Dedifferentiated amniotic fluid mesenchymal stem cell (primary cell): ENCODE measurements at regions not wholly inside any gene's neighbourhood (a gene's known extent, or its start where the extent isn't known, plus 50 kb on each side); places are given as distances from the start of the nearest gene placed in this dataset.
A peak's percentile ranks its signal among the peaks of the same experiment; 100 is the strongest.
"Not testable (repeated sequence)": the region's sequence is repeated elsewhere in the genome, so short reads cannot be mapped to it uniquely, and the experiment has no call there.

Source experiments
- DNase-seq: peaks from one replicate; pipeline ENCODE4 v3.0.0-alpha.2; 2016; ENCODE audit errors: extremely low spot score

DNA sequence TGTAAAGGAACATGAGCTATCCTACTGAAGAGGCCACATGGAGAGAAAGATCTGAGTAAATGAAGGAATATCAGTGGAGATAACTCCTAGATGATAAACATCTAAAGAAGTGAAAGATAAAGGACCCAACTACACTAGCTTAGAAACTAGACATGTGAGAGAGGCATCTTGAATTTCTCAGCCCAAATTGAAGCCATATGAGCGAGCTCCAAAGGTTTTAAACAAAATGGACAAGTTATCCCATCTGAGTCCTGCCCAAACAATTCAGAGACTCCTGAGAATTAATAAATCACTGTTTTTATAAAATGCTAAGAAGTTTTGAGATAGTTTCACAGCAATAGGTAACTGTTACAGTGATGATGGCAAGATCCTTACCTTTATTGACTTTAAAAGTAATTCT, 438.9 kb downstream of the NAV3 start:
- DNase-seq, result no peak

DNA sequence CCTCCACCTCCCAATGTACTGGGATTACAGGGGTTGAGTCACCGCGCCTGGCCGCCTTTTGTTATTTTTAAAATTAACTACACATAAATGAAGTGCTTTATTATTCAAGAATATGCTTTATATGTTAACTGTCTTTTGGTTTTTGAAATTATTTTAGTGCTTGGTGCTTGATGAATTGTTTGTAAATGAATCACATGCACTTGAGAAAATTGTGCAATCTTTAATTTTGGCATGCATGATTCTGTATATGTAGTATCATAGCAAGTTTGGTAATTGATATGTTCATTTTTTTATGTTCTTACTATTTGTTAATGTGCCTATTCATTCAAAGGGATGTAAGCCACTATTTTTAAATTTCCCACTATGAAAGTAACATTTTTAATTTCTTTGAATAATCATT, 440.9 kb downstream of the NAV3 start:
- DNase-seq, result no peak

DNA sequence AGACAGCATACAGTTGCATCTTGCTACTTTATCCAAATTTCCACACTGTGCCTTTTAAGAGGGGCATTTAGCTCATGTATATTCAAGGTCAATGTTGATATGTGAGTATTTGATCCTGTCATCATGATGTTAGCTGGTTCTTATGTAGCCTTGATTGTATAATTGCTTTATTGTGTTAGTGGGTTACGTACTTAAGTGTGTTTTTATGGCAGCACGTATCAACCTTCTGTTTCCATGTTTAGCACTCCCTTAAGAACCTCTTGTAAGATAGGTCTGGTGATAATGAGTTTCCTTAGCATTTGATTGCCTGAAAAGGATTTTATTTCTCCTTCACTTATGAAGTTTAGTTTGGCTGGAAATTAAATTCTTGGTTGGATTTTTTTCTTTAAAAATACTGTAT, 445.2 kb downstream of the NAV3 start:
- no peak for DNase-seq

DNA sequence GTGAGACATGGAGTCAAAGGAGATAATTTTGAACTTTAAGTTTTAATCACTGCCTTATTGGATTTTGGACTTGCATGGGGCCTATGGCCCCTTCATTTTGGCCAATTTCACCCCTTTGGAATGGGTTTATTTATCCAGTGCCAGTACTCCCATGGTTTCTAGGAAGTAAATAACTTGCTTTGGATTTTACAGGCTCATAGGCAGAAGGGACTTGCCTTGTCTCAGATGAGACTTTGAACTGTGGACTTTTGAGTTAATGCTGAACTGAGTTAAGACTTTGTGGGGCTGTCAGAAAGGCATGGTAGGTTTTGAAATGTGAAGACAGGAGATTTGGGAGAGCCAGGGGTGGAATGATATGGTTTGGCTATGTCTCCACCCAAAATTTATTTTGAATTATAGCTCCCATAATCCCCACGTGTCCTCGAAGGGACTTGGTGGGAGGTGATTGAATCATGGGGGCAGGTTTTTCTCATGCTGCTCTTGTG, 448.1 kb downstream of the NAV3 start:
- DNase-seq, result no peak

DNA sequence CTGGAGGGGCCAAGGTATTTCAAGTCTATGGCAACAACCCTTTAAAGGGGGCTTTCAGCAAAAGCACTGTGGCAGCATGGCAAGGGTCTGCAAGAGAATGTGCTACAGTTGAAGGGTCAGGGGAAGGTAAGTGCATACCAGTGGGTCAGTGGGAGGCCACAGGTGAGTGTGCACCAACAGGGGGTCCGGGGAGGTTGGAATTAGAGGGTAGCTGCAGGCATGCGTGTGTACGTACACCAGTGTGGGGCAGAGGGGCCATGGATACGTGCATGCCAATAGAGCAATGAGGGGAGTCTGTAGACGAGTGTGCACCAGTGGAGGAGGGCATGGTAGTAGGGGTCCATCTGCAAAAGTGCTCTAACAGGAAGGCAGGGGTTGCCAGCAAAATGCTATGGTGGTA, 448.9 kb downstream of the NAV3 start:
- DNase-seq, result no peak

DNA sequence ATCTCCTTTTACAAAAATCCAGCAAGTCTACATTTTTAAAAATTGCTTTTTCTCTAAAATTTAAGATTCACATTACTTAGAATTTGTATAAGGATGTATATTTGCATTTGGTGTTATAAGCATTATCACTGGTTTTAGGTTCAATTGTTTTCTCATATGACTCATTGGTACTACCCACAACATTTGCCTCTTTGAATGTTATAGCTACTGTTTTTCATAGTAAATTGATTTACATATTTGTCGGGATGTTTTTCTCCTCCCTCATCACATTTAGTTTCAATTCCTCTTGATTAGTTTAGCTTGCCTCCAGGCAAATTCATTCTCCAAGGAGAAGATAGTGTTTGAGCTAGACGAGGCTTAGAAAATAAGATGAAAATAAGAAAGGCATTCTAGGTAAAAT, 450.4 kb downstream of the NAV3 start:
- not testable (repeated sequence) for DNase-seq

DNA sequence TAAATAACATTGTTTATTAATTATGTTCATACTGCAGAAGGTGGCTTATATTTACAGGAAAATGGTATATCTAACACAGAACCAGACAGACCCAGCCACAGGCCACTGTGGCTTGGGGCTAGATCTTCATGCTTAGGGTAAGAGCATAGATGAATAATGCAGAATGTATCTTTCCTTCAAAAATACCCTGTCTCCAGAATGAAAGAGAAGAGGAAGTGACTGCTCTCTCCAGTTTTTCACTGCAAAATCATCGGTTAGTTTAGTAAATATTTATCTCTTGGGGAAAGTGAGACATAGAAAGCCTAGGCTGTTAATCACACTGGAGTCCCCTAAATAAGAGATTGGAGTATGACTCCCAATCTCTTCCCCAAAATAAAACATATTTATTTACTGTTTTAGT, 453.7 kb downstream of the NAV3 start:
- DNase-seq, result no peak

DNA sequence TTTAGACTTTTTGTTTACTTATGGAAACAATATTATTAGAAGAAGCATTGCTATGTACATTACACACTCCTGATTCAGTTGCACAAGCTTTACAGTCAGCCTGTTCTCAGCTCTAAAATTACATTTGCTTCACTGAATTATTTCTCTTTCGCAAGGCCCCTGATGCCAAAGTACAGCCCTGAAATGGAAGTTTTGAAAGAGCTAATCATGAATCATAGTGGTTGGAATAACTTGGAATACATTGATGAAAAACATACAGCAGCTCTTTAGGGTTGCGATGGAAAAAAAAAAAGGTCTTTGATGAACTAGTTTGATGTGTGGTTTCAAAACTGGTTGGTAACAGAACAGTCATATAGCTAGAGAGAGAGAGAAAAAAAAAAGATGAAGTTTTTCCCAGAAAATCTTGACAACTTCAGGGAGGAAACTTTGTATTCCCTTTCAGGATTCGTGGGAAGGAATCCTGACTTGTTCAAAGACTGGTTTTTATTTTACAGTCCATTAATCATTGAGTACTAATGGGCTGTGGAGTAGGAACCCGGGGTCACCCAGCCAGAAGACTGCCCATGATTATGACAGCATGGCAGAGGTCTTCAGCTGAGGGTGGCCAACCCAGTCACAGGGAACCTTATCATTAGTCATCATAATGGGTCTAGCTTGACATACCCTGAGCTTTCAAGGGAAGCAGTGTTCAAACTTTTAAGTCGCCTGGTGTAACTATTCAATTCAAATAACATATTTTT, 460.1 kb downstream of the NAV3 start:
- DNase-seq, result peak; percentile 65

DNA sequence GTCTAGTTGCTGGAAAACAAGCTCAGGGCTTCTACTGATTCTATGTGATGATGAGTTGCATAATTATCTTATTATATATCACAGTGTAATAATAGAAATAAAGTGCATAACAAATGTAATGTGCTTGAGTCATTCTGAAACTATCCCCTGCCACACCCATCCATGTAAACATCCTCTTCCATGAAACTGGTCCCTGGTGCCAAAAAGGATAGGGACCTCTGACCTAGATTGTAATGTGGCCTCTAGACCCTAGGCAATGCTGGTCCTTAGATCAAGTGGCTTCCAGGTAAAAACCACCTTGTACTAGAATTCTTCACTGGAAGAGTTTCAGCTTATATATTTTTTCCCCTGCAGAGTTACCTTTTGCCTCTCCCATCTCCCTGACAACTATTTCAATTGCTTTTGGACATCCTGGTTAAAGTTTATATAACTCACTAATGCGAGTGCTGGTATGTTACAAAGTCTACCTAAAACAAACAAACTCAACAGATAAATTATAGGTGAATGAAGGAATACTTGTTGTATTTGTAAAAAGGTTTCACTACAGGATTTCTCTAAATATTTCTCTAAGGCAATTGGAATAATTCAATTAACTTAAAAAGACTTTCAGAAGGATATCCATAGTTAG, 462.5 kb downstream of the NAV3 start:
- DNase-seq, result no peak

DNA sequence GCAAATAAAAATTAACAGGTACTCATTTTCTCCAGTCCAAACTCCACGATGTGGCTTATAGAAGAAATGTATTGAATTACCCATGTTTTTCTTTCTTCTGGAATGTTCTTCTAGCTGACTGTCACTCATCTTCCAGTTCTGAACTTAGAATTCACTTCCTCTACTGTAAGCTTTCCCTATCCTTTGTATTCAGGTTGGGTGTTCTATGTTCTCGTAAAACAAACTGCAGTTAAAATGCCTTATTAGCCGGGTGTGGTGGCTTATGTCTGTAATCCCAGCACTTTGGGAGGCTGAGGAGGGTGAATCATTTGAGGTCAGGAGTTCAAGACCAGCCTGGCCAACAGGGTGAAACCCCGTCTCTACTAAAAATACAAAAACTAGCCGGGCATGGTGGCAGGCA, 470.6 kb downstream of the NAV3 start:
- not testable (repeated sequence) for DNase-seq

DNA sequence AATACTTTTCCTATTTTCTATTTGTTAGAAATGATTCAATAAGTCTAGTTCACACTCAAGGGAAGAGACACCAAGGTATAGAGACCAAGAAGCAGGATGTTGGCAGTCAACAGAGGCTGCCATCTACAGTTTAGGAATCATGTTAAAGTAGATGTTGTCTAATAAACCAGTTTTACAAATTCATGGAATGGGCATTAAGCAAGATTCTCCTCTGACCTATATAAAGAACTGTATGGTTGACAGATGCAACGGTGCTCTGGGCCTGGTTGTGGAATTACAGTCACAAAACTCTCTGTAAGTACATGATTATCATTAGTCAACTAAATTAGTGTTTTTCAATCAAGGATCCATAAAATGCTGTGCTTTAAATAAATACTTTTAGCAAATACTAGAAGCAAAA, 475.1 kb downstream of the NAV3 start:
- DNase-seq, result no peak

DNA sequence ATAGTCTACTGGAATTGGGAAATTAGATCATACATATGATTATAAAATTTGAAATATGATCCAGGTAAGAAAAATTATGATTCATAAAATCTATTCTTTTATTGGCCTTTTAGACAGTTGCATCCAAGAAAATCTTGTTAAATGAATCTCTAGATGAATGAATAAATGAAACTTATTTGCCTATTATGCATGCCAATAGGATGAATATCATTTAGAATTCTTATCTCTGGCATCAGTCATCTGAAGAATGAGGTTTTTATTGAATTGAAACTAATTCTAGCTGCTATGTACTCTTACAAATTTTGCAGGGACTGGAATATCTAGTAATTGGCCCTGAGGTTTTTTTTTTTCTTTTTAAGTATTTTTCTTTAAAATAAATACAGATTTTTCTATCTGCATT, 475.5 kb downstream of the NAV3 start:
- no peak for DNase-seq

DNA sequence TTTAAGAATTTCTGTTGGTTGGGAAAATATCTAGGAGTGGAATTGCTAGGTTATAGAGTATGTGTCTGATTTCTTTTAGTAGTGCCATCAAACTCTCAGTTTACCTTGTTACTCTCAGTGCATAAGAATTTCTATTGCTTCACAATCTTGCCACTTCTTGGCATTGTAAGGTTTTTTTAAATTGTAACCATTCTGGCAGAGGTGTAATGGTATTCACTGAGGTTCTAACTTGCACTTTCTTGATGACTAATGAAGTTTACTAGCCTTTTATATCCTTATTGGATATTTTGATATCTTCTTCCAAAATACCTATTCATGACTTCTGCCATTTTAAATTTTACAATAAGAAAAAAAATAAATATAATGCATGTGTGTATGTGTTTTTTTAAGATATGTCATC, 478.0 kb downstream of the NAV3 start:
- DNase-seq, result no peak

DNA sequence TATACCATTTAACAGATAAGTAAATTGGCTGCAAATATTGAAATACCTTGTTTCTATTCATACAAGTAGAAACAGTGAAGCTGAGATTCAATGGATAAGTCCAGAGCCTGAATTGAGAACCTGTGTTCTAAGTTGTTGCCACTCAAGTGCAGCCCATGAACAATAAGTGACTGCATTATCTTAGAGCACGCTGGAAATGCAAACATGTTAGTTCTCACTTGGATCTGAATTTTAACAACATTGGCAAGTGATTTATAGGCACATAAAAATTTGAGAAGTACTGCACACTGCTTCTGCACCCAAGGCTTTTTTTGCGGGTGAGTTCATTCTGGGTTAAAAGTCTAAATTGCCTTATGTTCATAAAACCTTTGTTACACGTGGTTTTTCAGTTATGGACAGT, 484.3 kb downstream of the NAV3 start:
- DNase-seq, result no peak

DNA sequence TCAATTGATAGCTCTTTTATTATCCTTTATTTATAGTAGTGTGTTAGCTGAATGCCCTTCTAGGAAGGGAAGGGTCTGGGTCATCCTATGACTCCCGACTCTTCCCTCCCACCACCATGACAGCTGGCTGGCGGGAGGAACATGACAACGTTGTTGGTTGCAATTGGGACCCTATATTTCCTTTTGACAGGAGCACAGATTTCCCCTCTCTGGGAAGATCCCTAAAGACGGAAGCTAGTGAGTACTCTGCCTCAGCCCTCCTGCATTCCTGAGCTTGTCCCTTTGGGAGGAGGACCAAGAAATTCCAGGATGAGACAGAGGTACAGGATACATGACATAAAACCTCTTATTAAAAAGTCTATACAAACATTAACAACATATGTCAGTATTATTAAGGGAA, 485.4 kb downstream of the NAV3 start:
- DNase-seq, result no peak

DNA sequence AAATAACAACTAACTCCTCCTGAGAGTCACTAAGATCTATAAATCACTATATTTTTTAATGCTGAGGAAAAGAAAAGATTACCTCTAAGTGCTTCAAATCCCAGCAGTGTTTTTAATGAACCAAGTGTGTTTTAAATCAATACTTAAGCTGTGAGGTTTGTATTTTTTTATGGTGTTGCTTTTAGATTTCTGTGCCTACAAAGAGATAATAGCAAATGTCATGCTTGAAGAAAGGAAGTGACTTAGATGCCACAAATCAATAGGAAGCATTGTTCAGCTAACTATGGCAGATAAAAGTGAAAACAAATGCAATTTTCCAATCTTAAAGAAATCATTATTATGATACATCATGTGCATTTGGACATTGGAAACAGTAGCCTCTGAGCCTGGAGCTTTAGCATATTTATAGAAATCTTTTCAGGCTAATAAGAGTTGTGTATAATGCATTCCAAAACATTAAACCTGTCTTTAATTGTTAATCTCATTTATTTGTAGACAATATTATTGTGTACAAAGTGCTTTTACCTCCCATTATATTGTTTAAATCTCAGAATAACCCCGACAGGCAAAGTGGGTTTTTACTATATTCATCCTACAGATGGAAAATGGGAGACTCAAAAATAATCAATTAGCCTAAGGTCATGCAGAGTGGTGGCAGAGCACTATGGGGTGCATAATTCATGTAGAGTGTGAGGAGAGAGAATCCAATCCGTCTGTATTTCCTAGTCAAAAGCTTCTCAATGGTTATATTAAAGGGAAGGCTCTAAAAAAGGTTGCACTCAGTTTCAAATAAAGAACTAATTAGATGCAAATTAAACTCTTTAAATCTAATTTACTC, 486.2 kb downstream of the NAV3 start:
- DNase-seq, result no peak

DNA sequence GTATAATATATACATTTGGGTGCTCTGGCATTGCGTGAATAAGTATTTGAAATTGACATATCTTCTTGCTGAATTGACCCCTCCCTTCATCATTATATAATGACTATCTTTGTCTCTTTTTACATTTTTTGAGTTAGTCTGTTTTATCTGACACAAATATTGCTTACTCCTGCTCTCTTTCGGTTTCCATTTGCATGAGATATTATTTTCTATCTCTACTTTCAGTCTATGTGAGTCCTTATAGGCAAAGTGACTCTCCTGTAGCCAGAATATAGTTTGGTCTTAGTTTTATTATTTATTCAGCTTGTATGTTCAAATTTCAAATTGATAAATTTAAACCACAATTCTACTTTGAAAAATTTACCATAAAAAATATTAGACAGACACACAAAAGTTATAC, 491.0 kb downstream of the NAV3 start:
- no peak for DNase-seq

DNA sequence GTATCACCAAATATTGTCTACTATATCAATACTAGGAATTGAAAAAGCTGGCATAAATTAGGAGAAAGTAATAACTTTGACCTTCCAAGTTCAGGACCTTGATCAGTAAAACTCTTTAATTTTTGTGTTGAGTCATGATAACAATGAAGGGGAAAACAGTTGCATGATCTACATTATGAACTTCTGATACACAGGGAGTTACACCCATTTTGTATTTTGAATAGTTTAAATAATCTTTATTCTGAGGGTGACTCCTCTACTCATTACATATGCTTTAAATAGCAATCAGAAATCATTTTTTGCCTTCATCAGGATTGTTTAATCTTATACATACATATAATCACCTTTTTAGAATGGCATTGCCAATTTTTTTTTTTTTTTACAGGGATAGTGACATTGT, 492.5 kb downstream of the NAV3 start:
- no peak for DNase-seq

DNA sequence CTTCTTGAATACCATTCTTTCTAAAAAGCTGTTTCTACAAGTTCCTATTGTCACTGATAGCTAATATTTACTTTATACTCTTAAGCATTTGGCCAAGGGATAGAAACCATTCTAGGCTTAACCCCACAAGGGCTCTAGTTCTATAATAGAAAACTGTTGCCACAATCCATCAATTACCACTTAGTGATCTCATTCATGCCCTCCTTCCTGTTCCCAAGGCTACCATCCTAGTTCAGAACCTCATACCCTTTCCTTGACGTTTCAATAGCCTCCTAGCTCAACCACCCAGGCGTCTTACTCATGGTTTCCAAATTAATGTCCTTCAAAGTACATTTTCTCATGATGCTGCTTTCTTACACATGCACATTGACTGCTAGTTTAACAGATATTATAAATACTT, 493.5 kb downstream of the NAV3 start:
- DNase-seq, result no peak

DNA sequence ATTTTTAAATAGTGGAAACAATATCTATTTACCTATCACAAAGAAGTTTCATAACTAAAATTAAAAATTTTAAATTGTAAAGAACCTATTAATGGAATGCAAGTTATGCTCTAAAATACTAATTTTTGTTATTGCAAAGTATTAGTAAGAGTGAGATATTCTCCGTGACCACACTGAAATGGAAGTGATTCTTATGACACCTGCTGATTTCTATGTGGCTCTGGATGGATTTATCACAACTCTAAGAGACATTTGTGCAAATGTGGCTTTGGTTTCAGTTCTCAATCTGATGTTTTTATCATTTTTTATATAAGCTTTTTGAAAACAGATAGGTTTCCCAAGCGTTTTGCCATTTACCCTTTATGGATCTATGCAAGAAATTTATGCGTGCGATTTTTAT, 497.8 kb downstream of the NAV3 start:
- DNase-seq, result no peak

DNA sequence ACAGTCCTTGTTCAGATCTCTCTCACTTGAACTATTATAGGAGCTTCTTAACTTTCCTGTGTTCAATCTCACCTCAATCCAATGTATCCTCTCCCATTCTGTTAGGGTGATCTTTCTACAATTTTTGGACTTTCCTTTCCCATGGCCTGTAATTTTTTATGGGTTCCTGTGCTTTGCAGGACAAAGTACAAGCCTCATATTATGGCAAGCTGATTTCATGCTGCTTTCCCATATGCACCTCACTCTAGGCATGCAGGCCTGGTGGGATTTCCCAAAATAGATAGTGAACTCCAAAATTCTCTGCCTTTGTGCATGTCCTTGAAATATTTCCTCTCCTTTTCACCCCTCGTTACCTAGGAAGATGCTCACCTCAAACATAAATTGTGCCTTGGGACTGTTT, 499.4 kb downstream of the NAV3 start:
- no peak for DNase-seq

DNA sequence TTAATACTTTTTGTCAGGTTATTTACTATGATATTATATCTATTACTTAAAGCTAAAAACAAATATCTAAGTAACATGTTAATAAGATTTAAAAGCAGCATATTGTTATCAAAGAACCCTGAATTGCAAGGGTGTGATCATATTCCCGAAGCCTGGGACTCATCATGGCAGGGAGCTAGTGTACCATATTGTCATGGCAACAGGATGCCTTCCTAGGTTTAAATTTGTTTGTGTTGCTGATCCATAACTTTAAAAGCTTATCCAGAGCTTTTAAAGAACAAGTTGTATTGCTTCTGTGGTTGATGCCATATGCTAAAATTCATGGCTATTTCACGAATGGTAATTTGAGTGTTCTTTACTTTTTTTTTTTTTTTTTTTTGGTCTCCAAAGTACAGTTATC, 500.5 kb downstream of the NAV3 start:
- no peak for DNase-seq

DNA sequence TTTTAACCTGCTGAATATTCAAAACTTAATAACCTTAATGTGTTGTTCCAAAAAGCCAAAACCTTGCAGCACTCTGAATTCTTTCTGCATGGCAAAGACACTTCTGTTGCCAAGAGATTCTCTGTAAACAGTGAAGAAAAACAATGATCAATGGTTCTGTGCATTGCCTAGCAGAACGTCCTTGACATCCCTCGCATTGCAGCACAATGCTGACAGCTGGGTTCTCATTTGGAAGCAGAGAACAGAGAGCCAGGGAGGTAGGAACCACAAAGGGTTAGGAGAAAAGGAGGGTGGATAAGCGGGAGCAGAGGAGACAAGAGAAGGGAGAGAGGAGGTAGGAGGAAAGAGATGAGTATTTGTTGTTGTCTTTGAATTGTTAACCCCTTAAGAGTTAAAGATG, 501.1 kb downstream of the NAV3 start:
- no peak for DNase-seq
